ENCODE measurements at regions not wholly inside any gene's neighbourhood (a gene's known extent, or its start where the extent isn't known, plus 50 kb on each side); places are given as distances from the start of the nearest gene placed in this dataset.

DNA sequence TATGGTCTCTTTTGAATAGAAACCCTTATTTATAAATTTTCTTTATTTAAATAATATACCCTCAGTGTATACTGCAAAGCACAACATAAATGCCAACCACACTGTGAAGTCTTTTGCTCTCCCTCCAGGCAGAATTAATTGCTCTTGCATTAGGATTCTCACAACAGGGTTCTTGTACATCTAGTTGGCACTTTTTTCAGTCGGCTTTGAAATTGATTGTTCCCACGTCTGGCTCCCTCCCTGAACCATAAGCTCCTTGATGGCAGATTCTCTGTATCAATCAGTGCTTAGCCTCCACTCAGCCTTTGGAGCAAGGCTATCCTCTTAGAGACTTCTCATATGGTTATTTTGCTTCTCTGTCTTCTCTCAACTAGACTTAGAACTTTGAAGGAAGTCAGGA, 288.0 kb upstream of the POU3F2 start:
- Histone ChIP-seq H3K36me3 (no peaks in the 10 kb centered on the region), H3K27me3 (no peaks in the 10 kb centered on the region), H3K4me1 (peaks cover 24% of the 10 kb centered on the region), H3K9me3 (no peaks in the 10 kb centered on the region), H3K4me3 (ENCODE audit: low read depth, low read length) (no peak overlapping the region)
- TF ChIP-seq, protein P1, sequence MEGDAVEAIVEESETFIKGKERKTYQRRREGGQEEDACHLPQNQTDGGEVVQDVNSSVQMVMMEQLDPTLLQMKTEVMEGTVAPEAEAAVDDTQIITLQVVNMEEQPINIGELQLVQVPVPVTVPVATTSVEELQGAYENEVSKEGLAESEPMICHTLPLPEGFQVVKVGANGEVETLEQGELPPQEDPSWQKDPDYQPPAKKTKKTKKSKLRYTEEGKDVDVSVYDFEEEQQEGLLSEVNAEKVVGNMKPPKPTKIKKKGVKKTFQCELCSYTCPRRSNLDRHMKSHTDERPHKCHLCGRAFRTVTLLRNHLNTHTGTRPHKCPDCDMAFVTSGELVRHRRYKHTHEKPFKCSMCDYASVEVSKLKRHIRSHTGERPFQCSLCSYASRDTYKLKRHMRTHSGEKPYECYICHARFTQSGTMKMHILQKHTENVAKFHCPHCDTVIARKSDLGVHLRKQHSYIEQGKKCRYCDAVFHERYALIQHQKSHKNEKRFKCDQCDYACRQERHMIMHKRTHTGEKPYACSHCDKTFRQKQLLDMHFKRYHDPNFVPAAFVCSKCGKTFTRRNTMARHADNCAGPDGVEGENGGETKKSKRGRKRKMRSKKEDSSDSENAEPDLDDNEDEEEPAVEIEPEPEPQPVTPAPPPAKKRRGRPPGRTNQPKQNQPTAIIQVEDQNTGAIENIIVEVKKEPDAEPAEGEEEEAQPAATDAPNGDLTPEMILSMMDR (IDR thresholded peaks at IDR 0.05; ENCODE audit: low read depth, low read length): no peak
- no peak for DNase-seq

DNA sequence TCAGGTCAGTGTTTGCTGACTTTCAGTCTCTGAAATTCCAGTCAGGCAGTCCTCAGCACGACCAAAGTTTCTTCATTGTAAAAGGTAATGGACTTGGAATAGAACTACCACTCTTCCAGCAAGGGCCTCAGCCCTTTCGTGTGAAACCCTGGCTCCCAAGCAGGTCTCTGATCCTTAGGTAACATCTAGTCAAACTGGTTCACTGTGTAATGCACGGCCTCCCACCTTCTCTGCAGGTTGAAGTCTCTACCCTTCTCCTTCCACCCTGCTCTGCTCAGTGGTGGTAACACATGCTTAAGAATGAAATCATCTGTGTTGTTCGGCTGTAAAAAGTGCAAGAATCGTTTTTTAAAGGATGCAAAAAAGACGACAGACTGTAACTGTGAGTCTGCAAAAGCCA, 287.2 kb upstream of the POU3F2 start:
- H3K36me3 ChIP-seq: no peaks in the 10 kb centered on the region
- no peak overlapping the region; the same call in 1 of the 2 replicates for H3K4me3 ChIP-seq (ENCODE audit: low read depth, low read length)
- no peaks in the 10 kb centered on the region for H3K27me3 ChIP-seq
- TF ChIP-seq, protein P1 (IDR thresholded peaks at IDR 0.05; ENCODE audit: low read depth, low read length): no peak
- no peaks in the 10 kb centered on the region for H3K9me3 ChIP-seq
- peaks cover 24% of the 10 kb centered on the region for H3K4me1 ChIP-seq
- DNase-seq: no peak

DNA sequence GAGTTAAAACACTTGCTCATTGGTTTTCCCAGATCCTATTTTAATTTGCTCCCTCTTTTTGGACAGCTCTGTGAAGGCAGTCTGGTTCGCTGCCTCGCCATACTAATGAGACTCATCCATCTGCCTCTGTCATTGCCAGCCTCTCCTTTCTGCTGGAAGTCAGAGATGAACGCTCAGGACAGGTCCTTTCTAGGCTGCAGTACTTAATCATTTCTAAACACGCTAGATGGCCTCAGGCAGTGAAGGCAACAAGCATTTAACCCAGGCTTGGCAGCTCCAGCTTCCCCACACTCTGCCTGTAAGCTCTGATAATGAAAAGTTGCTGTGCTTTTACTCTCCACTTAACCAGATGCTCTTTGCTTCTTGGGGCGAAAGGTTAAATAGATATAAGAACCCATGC, 286.7 kb upstream of the POU3F2 start:
- DNase-seq: peak; percentile 91
- TF ChIP-seq, protein P1 (IDR thresholded peaks at IDR 0.05; ENCODE audit: low read depth, low read length): no peak
- Histone ChIP-seq H3K4me1 (peaks cover 24% of the 10 kb centered on the region), H3K4me3 (ENCODE audit: low read depth, low read length) (no peak overlapping the region; the same call in 1 of the 2 replicates), H3K36me3 (no peaks in the 10 kb centered on the region), H3K27me3 (no peaks in the 10 kb centered on the region), H3K9me3 (no peaks in the 10 kb centered on the region)

DNA sequence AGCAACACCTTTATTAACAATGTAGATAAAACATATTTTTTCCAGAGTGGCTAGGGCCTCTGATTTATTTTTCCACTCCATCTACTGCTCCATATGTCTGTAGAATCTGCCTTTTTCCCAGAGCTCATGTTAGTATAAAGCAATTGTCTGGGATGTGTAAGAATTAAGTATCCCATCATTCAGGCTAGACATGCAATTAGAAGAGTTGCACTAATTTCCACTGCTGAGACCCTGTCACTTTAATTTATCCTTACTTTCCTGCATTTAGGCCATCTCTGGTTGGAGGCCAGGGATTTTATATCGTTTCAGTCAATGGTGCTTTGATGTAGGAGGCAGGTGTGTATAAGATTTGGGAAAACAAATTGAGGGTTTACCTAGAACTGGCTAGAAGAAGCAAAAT, 286.1 kb upstream of the POU3F2 start:
- TF ChIP-seq, protein P1 (IDR thresholded peaks at IDR 0.05; ENCODE audit: low read depth, low read length): no peak
- H3K27me3 ChIP-seq: no peaks in the 10 kb centered on the region
- H3K9me3 ChIP-seq: no peaks in the 10 kb centered on the region
- no peaks in the 10 kb centered on the region for H3K36me3 ChIP-seq
- peaks cover 24% of the 10 kb centered on the region for H3K4me1 ChIP-seq
- DNase-seq: no peak
- H3K4me3 ChIP-seq (ENCODE audit: low read depth, low read length): no peak overlapping the region

DNA sequence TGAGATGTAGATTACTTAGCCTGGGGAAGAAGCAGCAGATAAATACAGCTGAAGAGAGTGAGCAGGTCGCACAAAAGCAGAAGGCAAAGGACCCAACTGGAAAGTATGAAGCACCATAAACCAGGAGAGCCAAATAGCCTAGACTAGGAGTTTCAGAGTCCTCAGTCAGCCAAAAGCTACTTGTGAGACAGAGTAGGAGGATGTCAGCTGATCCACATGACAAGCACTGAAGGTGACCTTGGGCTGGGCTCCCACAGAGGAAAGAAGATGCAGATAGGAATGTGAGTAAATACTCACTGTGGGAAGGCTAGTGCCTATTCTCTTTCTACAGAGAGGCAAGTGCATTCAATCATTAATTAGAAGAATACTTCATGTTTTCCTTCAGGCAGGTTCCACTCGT, 274.0 kb upstream of the POU3F2 start:
- no peaks in the 10 kb centered on the region for H3K36me3 ChIP-seq
- TF ChIP-seq, protein P1 (IDR thresholded peaks at IDR 0.05; ENCODE audit: low read depth, low read length): no peak
- no peak overlapping the region for H3K4me3 ChIP-seq (ENCODE audit: low read depth, low read length)
- peaks cover 18% of the 10 kb centered on the region for H3K4me1 ChIP-seq
- no peaks in the 10 kb centered on the region for H3K9me3 ChIP-seq
- no peaks in the 10 kb centered on the region for H3K27me3 ChIP-seq
- DNase-seq: no peak

DNA sequence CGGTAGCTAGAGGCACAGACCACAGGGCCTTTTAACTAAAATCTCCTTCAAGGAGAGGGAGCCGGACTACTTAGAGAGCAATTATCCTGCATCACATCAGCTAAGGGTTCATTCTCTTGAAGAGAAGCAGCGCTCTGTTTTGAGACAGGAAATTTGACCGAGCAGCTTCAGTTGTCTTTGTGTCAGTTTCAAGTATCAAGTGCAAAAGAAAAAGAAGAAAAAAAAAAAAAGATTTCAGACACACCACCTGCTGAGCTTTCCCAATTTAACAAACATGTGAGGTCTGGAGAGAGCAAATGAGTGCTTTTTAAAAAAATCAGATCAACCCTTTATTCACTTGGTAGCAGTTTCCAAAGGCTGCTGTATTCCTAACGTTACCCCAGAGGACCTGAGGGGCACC, 273.5 kb upstream of the POU3F2 start:
- Histone ChIP-seq H3K27me3 (no peaks in the 10 kb centered on the region), H3K36me3 (no peaks in the 10 kb centered on the region), H3K4me1 (peaks cover 18% of the 10 kb centered on the region), H3K9me3 (no peaks in the 10 kb centered on the region), H3K4me3 (ENCODE audit: low read depth, low read length) (no peak overlapping the region)
- no peak for DNase-seq
- TF ChIP-seq, protein P1 (IDR thresholded peaks at IDR 0.05; ENCODE audit: low read depth, low read length): no peak
